Neural cell (in vitro differentiated cells): ENCODE measurements at regions not wholly inside any gene's neighbourhood (a gene's known extent, or its start where the extent isn't known, plus 50 kb on each side); places are given as distances from the start of the nearest gene placed in this dataset.

Source experiments
- H2AFZ ChIP-seq: fragments of 200-600, 300-800 bp; sonication (generic), shearing (Covaris generic); 2 replicates; pipeline ENCODE4 v1.6.0; 2014; ENCODE audit warnings: low read depth, mild to moderate bottlenecking, antibody characterized with exemption, low read length, moderate library complexity
- H3F3A ChIP-seq: fragments of 200-600 bp; shearing (Covaris generic); 2 replicates; pipeline ENCODE4 v1.6.1; 2016; ENCODE audit warnings: mild to moderate bottlenecking, moderate library complexity, mixed read lengths, antibody characterized with exemption, low read length; ENCODE audit not compliant: insufficient read depth, poor library complexity, severe bottlenecking
- H3K27ac ChIP-seq: fragments of 200-600, 300-800 bp; sonication (generic), shearing (Covaris generic); 2 replicates; pipeline ENCODE4 v1.5.1; 2014; ENCODE audit warnings: mild to moderate bottlenecking, low read length, moderate library complexity
- H3K27me3 ChIP-seq: fragments of 300-800, 200-600 bp; sonication (generic), shearing (Covaris generic); 2 replicates; pipeline ENCODE4 v1.6.0; 2014; ENCODE audit warnings: mild to moderate bottlenecking, low read depth, low read length, moderate library complexity; ENCODE audit not compliant: insufficient read depth
- H3K36me3 ChIP-seq: fragments of 300-800, 200-600 bp; sonication (generic), shearing (Covaris generic); 2 replicates; pipeline ENCODE4 v1.5.1; 2014; ENCODE audit warnings: mild to moderate bottlenecking, antibody characterized with exemption, low read length, moderate library complexity; ENCODE audit not compliant: insufficient read depth
- H3K4me2 ChIP-seq: fragments of 300-800, 200-600 bp; sonication (generic), shearing (Covaris generic); 2 replicates; pipeline ENCODE4 v1.6.0; 2014; ENCODE audit warnings: mild to moderate bottlenecking, low read length
- H3K4me3 ChIP-seq: fragments of 300-800, 200-600 bp; sonication (generic), shearing (Covaris generic); 2 replicates; pipeline ENCODE4 v1.5.1; 2014; ENCODE audit warnings: mild to moderate bottlenecking, low read length, moderate library complexity
- H3K79me2 ChIP-seq: fragments of 200-600 bp; shearing (Covaris generic); replicated peaks from 2 replicates; pipeline ENCODE4 v1.6.0; 2014; ENCODE audit warnings: mild to moderate bottlenecking, low read length, moderate library complexity; ENCODE audit not compliant: insufficient read depth
- H3K9ac ChIP-seq: fragments of 300-800, 200-600 bp; sonication (generic), shearing (Covaris generic); 2 replicates; pipeline ENCODE4 v1.6.1; 2016; ENCODE audit warnings: mild to moderate bottlenecking, low read length, mixed read lengths
- H3K9me2 ChIP-seq: fragments of 200-600 bp; shearing (Covaris generic); 2 replicates; pipeline ENCODE4 v1.6.1; 2016; ENCODE audit warnings: mild to moderate bottlenecking, low read length, mixed read lengths; ENCODE audit not compliant: insufficient read depth
- H3K9me3 ChIP-seq: fragments of 200-600, 300-800 bp; sonication (generic), shearing (Covaris generic); 2 replicates; pipeline ENCODE4 v1.6.1; 2016; ENCODE audit warnings: mild to moderate bottlenecking, mixed run types, low read length, moderate library complexity, mixed read lengths
- H4K20me1 ChIP-seq: fragments of 200-600 bp; shearing (Covaris generic); 2 replicates; pipeline ENCODE4 v1.6.1; 2016; ENCODE audit warnings: mild to moderate bottlenecking, mixed run types; ENCODE audit not compliant: insufficient read depth
- EP300 ChIP-seq: fragments of 450-650 bp; conservative IDR thresholded peaks from 2 replicates; pipeline ENCODE4 v1.6.1; 2014; ENCODE audit warnings: antibody characterized with exemption, mild to moderate bottlenecking, moderate library complexity; ENCODE audit not compliant: poor library complexity, severe bottlenecking
- EZH2 ChIP-seq: fragments of 200-600, 300-800 bp; shearing (Covaris generic), sonication (generic); IDR thresholded peaks from 2 replicates; pipeline ENCODE4 v1.6.1; 2014; ENCODE audit warnings: antibody characterized with exemption, low read length, borderline replicate concordance, mild to moderate bottlenecking; ENCODE audit not compliant: insufficient read depth, poor library complexity, severe bottlenecking
- MXI1 ChIP-seq: fragments of 450-650 bp; conservative IDR thresholded peaks from 2 replicates; pipeline ENCODE4 v1.6.1; 2014; ENCODE audit warnings: antibody characterized with exemption, mild to moderate bottlenecking; ENCODE audit not compliant: poor library complexity, severe bottlenecking
- POLR2AphosphoS5 ChIP-seq: IDR thresholded peaks from 2 replicates; pipeline ENCODE4 v1.6.1; 2012
- RAD21 ChIP-seq: fragments of 450-650 bp; conservative IDR thresholded peaks from 2 replicates; pipeline ENCODE4 v1.6.1; 2014; ENCODE audit warnings: antibody characterized with exemption, mild to moderate bottlenecking, moderate library complexity
- SMC3 ChIP-seq: fragments of 450-650 bp; conservative IDR thresholded peaks from 2 replicates; pipeline ENCODE4 v1.6.1; 2014; ENCODE audit warnings: antibody characterized with exemption, mild to moderate bottlenecking, moderate library complexity; ENCODE audit not compliant: poor library complexity
- TAF1 ChIP-seq: IDR thresholded peaks from 2 replicates; pipeline ENCODE4 v1.6.1; 2012; ENCODE audit warnings: low read depth
- TF ChIP-seq, protein P1 (sequence below): IDR thresholded peaks from 2 replicates; pipeline ENCODE4 v1.6.1; 2012; ENCODE audit warnings: borderline replicate concordance
- TF ChIP-seq, protein P2 (sequence below): fragments of 450-650 bp; IDR thresholded peaks from 2 replicates; pipeline ENCODE4 v1.5.1; 2014; ENCODE audit warnings: antibody characterized with exemption, mild to moderate bottlenecking, moderate library complexity; ENCODE audit not compliant: poor library complexity, severe bottlenecking

DNA sequence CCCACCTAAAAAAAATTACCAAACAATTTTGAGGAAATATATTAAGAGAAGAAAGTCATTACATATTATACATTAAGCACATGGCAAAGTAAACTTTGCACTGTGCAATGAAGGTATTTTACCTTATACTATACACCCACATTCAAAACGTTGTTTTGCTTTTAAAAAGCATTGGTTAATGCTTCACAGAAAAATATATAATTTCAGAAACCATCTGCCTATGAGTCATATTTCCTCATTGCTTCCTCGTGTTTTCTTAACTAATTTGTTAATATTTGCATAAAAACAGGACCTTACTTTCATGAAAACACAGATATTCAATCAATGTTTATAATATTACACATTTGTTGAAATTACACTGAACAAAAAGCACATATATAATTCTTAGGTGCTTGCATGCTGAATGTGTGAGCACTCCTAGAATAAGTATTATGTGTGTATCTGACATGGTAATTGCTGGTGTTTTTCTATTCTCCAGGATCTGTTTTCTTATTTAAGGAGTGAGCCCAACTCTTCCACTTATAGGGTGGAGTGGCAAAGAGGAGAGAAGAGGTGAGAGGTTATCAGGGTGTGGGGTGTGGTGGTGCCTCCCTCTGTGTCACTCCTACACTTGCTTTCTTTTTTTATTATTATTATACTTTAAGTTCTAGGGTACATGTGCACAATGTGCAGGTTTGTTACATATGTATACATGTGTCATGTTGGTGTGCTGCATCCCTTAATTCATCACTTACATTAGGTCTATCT lies 95.1 kb upstream of the IQCM start:
- H3F3A ChIP-seq, result peaks cover 3% of the 10 kb centered on the region
- no peak overlapping the region for H3K4me2 ChIP-seq
- no peaks in the 10 kb centered on the region for H3K79me2 ChIP-seq
- no peak for TF ChIP-seq POLR2AphosphoS5
- no peak for TF ChIP-seq MXI1
- no peak for TF ChIP-seq EP300
- TF ChIP-seq, protein P1, sequence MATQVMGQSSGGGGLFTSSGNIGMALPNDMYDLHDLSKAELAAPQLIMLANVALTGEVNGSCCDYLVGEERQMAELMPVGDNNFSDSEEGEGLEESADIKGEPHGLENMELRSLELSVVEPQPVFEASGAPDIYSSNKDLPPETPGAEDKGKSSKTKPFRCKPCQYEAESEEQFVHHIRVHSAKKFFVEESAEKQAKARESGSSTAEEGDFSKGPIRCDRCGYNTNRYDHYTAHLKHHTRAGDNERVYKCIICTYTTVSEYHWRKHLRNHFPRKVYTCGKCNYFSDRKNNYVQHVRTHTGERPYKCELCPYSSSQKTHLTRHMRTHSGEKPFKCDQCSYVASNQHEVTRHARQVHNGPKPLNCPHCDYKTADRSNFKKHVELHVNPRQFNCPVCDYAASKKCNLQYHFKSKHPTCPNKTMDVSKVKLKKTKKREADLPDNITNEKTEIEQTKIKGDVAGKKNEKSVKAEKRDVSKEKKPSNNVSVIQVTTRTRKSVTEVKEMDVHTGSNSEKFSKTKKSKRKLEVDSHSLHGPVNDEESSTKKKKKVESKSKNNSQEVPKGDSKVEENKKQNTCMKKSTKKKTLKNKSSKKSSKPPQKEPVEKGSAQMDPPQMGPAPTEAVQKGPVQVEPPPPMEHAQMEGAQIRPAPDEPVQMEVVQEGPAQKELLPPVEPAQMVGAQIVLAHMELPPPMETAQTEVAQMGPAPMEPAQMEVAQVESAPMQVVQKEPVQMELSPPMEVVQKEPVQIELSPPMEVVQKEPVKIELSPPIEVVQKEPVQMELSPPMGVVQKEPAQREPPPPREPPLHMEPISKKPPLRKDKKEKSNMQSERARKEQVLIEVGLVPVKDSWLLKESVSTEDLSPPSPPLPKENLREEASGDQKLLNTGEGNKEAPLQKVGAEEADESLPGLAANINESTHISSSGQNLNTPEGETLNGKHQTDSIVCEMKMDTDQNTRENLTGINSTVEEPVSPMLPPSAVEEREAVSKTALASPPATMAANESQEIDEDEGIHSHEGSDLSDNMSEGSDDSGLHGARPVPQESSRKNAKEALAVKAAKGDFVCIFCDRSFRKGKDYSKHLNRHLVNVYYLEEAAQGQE, result no peak
- no peak for TF ChIP-seq TAF1
- TF ChIP-seq SMC3, result no peak
- TF ChIP-seq RAD21, result no peak
- TF ChIP-seq, protein P2, sequence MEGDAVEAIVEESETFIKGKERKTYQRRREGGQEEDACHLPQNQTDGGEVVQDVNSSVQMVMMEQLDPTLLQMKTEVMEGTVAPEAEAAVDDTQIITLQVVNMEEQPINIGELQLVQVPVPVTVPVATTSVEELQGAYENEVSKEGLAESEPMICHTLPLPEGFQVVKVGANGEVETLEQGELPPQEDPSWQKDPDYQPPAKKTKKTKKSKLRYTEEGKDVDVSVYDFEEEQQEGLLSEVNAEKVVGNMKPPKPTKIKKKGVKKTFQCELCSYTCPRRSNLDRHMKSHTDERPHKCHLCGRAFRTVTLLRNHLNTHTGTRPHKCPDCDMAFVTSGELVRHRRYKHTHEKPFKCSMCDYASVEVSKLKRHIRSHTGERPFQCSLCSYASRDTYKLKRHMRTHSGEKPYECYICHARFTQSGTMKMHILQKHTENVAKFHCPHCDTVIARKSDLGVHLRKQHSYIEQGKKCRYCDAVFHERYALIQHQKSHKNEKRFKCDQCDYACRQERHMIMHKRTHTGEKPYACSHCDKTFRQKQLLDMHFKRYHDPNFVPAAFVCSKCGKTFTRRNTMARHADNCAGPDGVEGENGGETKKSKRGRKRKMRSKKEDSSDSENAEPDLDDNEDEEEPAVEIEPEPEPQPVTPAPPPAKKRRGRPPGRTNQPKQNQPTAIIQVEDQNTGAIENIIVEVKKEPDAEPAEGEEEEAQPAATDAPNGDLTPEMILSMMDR, result no peak
- no peak for TF ChIP-seq EZH2
- no peak overlapping the region for H3K9ac ChIP-seq
- H4K20me1 ChIP-seq, result no peaks in the 10 kb centered on the region
- no peaks in the 10 kb centered on the region for H3K9me3 ChIP-seq
- no peaks in the 10 kb centered on the region for H3K27me3 ChIP-seq
- no peak overlapping the region for H3K27ac ChIP-seq
- no peaks in the 10 kb centered on the region for H3K9me2 ChIP-seq
- no peak overlapping the region for H3K4me3 ChIP-seq
- no peaks in the 10 kb centered on the region for H3K36me3 ChIP-seq
- no peak overlapping the region for H2AFZ ChIP-seq

DNA sequence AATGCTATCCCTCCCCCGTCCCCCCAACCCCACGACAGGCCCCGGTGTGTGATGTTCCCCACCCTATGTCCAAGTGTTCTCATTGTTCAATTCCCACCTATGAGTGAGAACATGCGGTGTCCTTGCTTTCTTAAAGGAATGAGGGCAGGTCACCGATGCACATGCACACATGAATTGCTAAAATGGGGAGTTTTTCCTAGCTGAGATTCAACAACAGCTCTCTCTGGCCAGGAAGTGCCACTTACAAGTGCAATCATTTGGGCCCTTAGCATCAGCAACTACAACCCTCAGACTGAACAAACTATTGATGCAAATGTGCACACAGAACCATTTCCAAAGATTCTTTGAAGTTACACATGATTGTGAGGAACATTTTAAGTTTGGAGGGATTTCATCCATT lies 95.7 kb upstream of the IQCM start:
- Histone ChIP-seq H3K27ac (no peak overlapping the region), H3K27me3 (no peaks in the 10 kb centered on the region), H3K9me2 (no peaks in the 10 kb centered on the region), H3K36me3 (no peaks in the 10 kb centered on the region), H3K79me2 (no peaks in the 10 kb centered on the region), H3K4me2 (no peak overlapping the region), H3K9ac (no peak overlapping the region), H4K20me1 (no peaks in the 10 kb centered on the region), H2AFZ (no peak overlapping the region), H3K9me3 (no peaks in the 10 kb centered on the region), H3F3A (peaks cover 3% of the 10 kb centered on the region), H3K4me3 (no peak overlapping the region)
- TF ChIP-seq RAD21, result no peak
- TF ChIP-seq, protein P2, result no peak
- TF ChIP-seq MXI1, result no peak
- no peak for TF ChIP-seq TAF1
- TF ChIP-seq SMC3, result no peak
- TF ChIP-seq EZH2, result no peak
- no peak for TF ChIP-seq EP300
